ENCODE measurements at regions not wholly inside any gene's neighbourhood (a gene's known extent, or its start where the extent isn't known, plus 50 kb on each side); places are given as distances from the start of the nearest gene placed in this dataset.

- Histone ChIP-seq H3K9me3 (ENCODE audit: severe bottlenecking) (no peaks in the 10 kb centered on the region), H3K27me3 (ENCODE audit: insufficient read depth, poor library complexity, severe bottlenecking) (no peaks in the 10 kb centered on the region), H3K36me3 (ENCODE audit: low read depth) (no peaks in the 10 kb centered on the region), H3K4me3 (ENCODE audit: severe bottlenecking) (no peak overlapping the region), H3K27ac (ENCODE audit: poor library complexity, severe bottlenecking) (no peak overlapping the region), H3K4me1 (ENCODE audit: insufficient read depth, poor library complexity, severe bottlenecking) (no peaks in the 10 kb centered on the region)
- ATAC-seq (ENCODE audit: low read depth) = no peak
- DNase-seq (ENCODE audit: low spot score) = no peak
- no peak for TF ChIP-seq CTCF (IDR thresholded peaks at IDR 0.05; ENCODE audit: poor library complexity, severe bottlenecking)
Measured at GRCh38 chr5:174399411-174399810, 325.0 kb upstream of the MSX2 start.

GRCh38 chr5:174400461-174400860, 323.9 kb upstream of the MSX2 start:
- DNase-seq (ENCODE audit: low spot score) (no peak), ATAC-seq (ENCODE audit: low read depth) (no peak)
- no peaks in the 10 kb centered on the region for H3K27me3 ChIP-seq (ENCODE audit: insufficient read depth, poor library complexity, severe bottlenecking)
- TF ChIP-seq CTCF (IDR thresholded peaks at IDR 0.05; ENCODE audit: poor library complexity, severe bottlenecking) = no peak
- no peak overlapping the region for H3K4me3 ChIP-seq (ENCODE audit: severe bottlenecking)
- H3K36me3 ChIP-seq (ENCODE audit: low read depth) = no peaks in the 10 kb centered on the region
- no peak overlapping the region for H3K27ac ChIP-seq (ENCODE audit: poor library complexity, severe bottlenecking)
- H3K9me3 ChIP-seq (ENCODE audit: severe bottlenecking) = no peaks in the 10 kb centered on the region
- no peaks in the 10 kb centered on the region for H3K4me1 ChIP-seq (ENCODE audit: insufficient read depth, poor library complexity, severe bottlenecking)

GRCh38 chr5:174401793-174402192, 322.6 kb upstream of the MSX2 start:
- no peaks in the 10 kb centered on the region for H3K27me3 ChIP-seq (ENCODE audit: insufficient read depth, poor library complexity, severe bottlenecking)
- no peak for TF ChIP-seq CTCF (IDR thresholded peaks at IDR 0.05; ENCODE audit: poor library complexity, severe bottlenecking)
- H3K36me3 ChIP-seq (ENCODE audit: low read depth) = no peaks in the 10 kb centered on the region
- no peak for ATAC-seq (ENCODE audit: low read depth)
- no peak overlapping the region for H3K4me3 ChIP-seq (ENCODE audit: severe bottlenecking)
- no peak overlapping the region for H3K27ac ChIP-seq (ENCODE audit: poor library complexity, severe bottlenecking)
- no peak for DNase-seq (ENCODE audit: low spot score)
- H3K4me1 ChIP-seq (ENCODE audit: insufficient read depth, poor library complexity, severe bottlenecking) = no peaks in the 10 kb centered on the region
- no peaks in the 10 kb centered on the region for H3K9me3 ChIP-seq (ENCODE audit: severe bottlenecking)

- Histone ChIP-seq H3K27ac (ENCODE audit: poor library complexity, severe bottlenecking) (no peak overlapping the region), H3K4me3 (ENCODE audit: severe bottlenecking) (no peak overlapping the region), H3K9me3 (ENCODE audit: severe bottlenecking) (no peaks in the 10 kb centered on the region), H3K27me3 (ENCODE audit: insufficient read depth, poor library complexity, severe bottlenecking) (no peaks in the 10 kb centered on the region), H3K36me3 (ENCODE audit: low read depth) (no peaks in the 10 kb centered on the region), H3K4me1 (ENCODE audit: insufficient read depth, poor library complexity, severe bottlenecking) (no peaks in the 10 kb centered on the region)
- ATAC-seq (ENCODE audit: low read depth) = peak; percentile 36; the same call in 1 of the 3 replicates
- no peak for DNase-seq (ENCODE audit: low spot score)
- TF ChIP-seq CTCF (IDR thresholded peaks at IDR 0.05; ENCODE audit: poor library complexity, severe bottlenecking) = peak; percentile 35
Measured at GRCh38 chr5:174402222-174402812, 322.1 kb upstream of the MSX2 start.

GRCh38 chr5:174404848-174405247, 319.5 kb upstream of the MSX2 start:
- H3K36me3 ChIP-seq (ENCODE audit: low read depth) = no peaks in the 10 kb centered on the region
- DNase-seq (ENCODE audit: low spot score) (no peak), ATAC-seq (ENCODE audit: low read depth) (no peak)
- H3K4me3 ChIP-seq (ENCODE audit: severe bottlenecking) = no peak overlapping the region
- H3K9me3 ChIP-seq (ENCODE audit: severe bottlenecking) = no peaks in the 10 kb centered on the region
- no peak overlapping the region for H3K27ac ChIP-seq (ENCODE audit: poor library complexity, severe bottlenecking)
- no peak for TF ChIP-seq CTCF (IDR thresholded peaks at IDR 0.05; ENCODE audit: poor library complexity, severe bottlenecking)
- no peaks in the 10 kb centered on the region for H3K4me1 ChIP-seq (ENCODE audit: insufficient read depth, poor library complexity, severe bottlenecking)
- no peaks in the 10 kb centered on the region for H3K27me3 ChIP-seq (ENCODE audit: insufficient read depth, poor library complexity, severe bottlenecking)

All from RWPE2 (cell line).